Transverse colon (tissue), 4 donors: ENCODE measurements at regions not wholly inside any gene's neighbourhood (a gene's known extent, or its start where the extent isn't known, plus 50 kb on each side); places are given as distances from the start of the nearest gene placed in this dataset.

Experiments
- DNase-seq: peaks from one replicate; pipeline ENCODE4 v3.0.0-alpha.2; 2019
- H3K27ac ChIP-seq, 4 donors: fragments of 200-600 bp; sonication (generic); 2 replicates each; pipeline ENCODE4 v1.5.1; 2016 to 2018; ENCODE audit warnings: inconsistent platforms in 4 of 4
- H3K27me3 ChIP-seq: fragments of 200-600 bp; sonication (generic); 2 replicates; pipeline ENCODE4 v1.5.1; 2017; ENCODE audit warnings: inconsistent platforms
- H3K36me3 ChIP-seq, 4 donors: fragments of 200-600 bp; sonication (generic); 2 replicates each; pipeline ENCODE4 v1.5.1; 2017 to 2019; ENCODE audit warnings: inconsistent platforms in 4 of 4
- H3K4me1 ChIP-seq, 4 donors: fragments of 200-600 bp; sonication (generic); 2 replicates each; pipeline ENCODE4 v1.5.1; 2017 to 2020; ENCODE audit warnings: inconsistent platforms in 4 of 4
- H3K4me3 ChIP-seq, 4 donors: fragments of 200-600 bp; sonication (generic); 1 replicate in 1 of 4; 2 replicates in 3 of 4; pipeline versions ENCODE4 v1.5.1 to v1.6.1; 2017 to 2019; ENCODE audit warnings: inconsistent platforms in 4 of 4
- H3K9me3 ChIP-seq, 2 donors: fragments of 200-600 bp; sonication (generic); 2 replicates each; pipeline ENCODE4 v1.5.1; 2017 to 2019; ENCODE audit warnings: inconsistent platforms in 2 of 2
- CTCF ChIP-seq, 5 experiments: fragments of 200-600 bp in 3 of 5; fragments of 450-650 bp in 2 of 5; sonication (generic) in 3 of 5; IDR thresholded peaks; 1 replicate in 2 of 5; 2 replicates in 3 of 5; pipeline ENCODE4 v1.5.1; 2016 to 2017; ENCODE audit warnings: antibody characterized with exemption in 5 of 5, inconsistent platforms in 3 of 5, mild to moderate bottlenecking in 2 of 5, moderate library complexity in 1 of 5
- EP300 ChIP-seq: sonication (generic); formaldehyde crosslinking; IDR thresholded peaks from one replicate; pipeline ENCODE4 v1.6.1; 2017; ENCODE audit warnings: antibody characterized with exemption, low read depth
- POLR2A ChIP-seq: fragments of 450-650 bp; IDR thresholded peaks from one replicate; pipeline ENCODE4 v1.6.1; 2016; ENCODE audit warnings: antibody characterized with exemption, mild to moderate bottlenecking, moderate library complexity
- POLR2AphosphoS5 ChIP-seq, 3 donors: sonication (generic); formaldehyde crosslinking; IDR thresholded peaks; one replicate each; pipeline ENCODE4 v1.6.1; 2016; ENCODE audit warnings: antibody characterized with exemption in 3 of 3
- WGBS, 2 donors: methylation state at CpG; one replicate each; pipeline ENCODE4 v1.1.5; 2018; ENCODE audit warnings: low coverage in 1 of 2; 5-methylcytosine and 5-hydroxymethylcytosine counted together
- in situ Hi-C, 4 donors: fragments of 200-750 bp; cut with MboI; loops; one replicate each; pipeline versions ENCODE4 v1.15.0 to v1.15.1; 2017; ENCODE audit warnings: low sequenced_read_pairs in 3 of 4, low pct_ligation_motif_present in 1 of 4, low pct_unique_long_range_greater_than_20kb in 1 of 4
- intact Hi-C: fragments of 100-400 bp; cut with DNase I; formaldehyde crosslinking; loops from one replicate; pipeline ENCODE4 v1.15.1; 2023; ENCODE audit warnings: low total_unique reads

DNA sequence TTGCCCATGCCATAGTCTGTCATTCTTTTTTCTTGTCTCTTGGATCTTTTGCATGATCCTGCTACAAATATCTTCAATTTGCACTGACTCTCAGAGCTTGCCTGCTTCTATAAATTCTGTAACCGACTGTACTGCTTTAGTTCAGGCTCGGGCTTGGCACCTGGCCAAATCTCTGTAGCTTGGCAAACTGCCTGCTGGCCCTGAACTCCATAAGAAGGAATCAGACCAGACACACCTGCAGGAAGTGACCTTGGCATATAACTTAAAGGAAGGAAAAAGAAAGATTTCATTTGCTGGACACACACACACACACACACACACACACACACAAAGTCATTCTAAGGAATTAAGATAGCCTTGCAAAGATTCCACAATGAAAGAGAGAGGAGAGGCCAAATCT lies 291.2 kb upstream of the DDX18 start:
- Histone ChIP-seq H3K9me3 (no peaks in the 10 kb centered on the region), H3K27ac (peak overlapping the region in 3 of 4 donors; percentile 13 to 60 (median 36)), H3K4me1 (peaks cover 3 to 13% (median 7%) of the 10 kb centered on the region in 4 donors), H3K4me3 (no peak overlapping the region), H3K36me3 (no peaks in the 10 kb centered on the region), H3K27me3 (no peaks in the 10 kb centered on the region)
- intact Hi-C loops = no loop called here
- 0 to 10% methylated on average over 2 of the region's 2 CpGs for WGBS, 2 donors
- DNase-seq = peak; percentile 93
- in situ Hi-C loops = no loop called here
- TF ChIP-seq POLR2AphosphoS5 (IDR thresholded peaks at IDR 0.05) = no peak
- no peak for TF ChIP-seq POLR2A
- TF ChIP-seq CTCF (IDR thresholded peaks at IDR 0.05) = no peak
- no peak for TF ChIP-seq EP300

GRCh38 chr2:117523711-117524238 lies 290.7 kb upstream of the DDX18 start:
- intact Hi-C loops (no loop called here), in situ Hi-C loops (no loop called here)
- no peaks in the 10 kb centered on the region for H3K36me3 ChIP-seq
- TF ChIP-seq POLR2A (no peak), POLR2AphosphoS5 (IDR thresholded peaks at IDR 0.05) (no peak), CTCF (IDR thresholded peaks at IDR 0.05) (no peak), EP300 (no peak)
- H3K4me1 ChIP-seq = peaks cover 3 to 13% (median 7%) of the 10 kb centered on the region in 4 donors
- no peak overlapping the region for H3K4me3 ChIP-seq
- no peaks in the 10 kb centered on the region for H3K27me3 ChIP-seq
- WGBS, 2 donors = 9 to 45% methylated on average over 1 of the region's 1 CpG
- DNase-seq = no peak
- H3K27ac ChIP-seq = peak overlapping the region in 3 of 4 donors; percentile 13 to 60 (median 36)
- no peaks in the 10 kb centered on the region for H3K9me3 ChIP-seq

DNA sequence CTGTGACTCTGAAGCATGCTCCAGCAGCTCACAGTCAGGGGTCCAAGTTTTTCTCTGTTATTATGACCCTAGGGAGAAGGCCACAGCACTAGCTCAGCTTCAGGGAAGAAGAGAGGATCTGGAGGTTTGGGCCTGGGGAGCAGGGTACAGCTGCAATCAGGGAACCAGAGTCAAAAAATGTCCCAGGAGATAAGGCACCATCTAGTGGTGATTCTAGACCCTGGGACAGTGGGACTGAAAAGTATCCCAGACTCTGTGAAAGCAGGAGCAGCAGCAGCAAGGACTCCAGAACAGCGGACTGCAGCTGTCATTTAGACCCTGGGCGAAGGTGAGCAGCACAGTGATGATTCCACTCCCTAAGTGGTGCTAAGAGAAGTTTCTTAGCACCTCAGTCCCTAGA lies 278.4 kb upstream of the DDX18 start:
- H3K27ac ChIP-seq = no peak overlapping the region
- no peaks in the 10 kb centered on the region for H3K4me1 ChIP-seq
- TF ChIP-seq CTCF (IDR thresholded peaks at IDR 0.05) (peak in 4 of 5 experiments; percentile 25 to 52 (median 45)), POLR2AphosphoS5 (IDR thresholded peaks at IDR 0.05) (no peak)
- no peak for DNase-seq
- H3K9me3 ChIP-seq = no peaks in the 10 kb centered on the region
- H3K27me3 ChIP-seq = no peaks in the 10 kb centered on the region
- H3K36me3 ChIP-seq = no peaks in the 10 kb centered on the region
- intact Hi-C loops (no loop called here), in situ Hi-C loops (no loop called here)
- 35 to 43% methylated on average over 2 of the region's 2 CpGs for WGBS, 2 donors
- H3K4me3 ChIP-seq = no peak overlapping the region

DNA sequence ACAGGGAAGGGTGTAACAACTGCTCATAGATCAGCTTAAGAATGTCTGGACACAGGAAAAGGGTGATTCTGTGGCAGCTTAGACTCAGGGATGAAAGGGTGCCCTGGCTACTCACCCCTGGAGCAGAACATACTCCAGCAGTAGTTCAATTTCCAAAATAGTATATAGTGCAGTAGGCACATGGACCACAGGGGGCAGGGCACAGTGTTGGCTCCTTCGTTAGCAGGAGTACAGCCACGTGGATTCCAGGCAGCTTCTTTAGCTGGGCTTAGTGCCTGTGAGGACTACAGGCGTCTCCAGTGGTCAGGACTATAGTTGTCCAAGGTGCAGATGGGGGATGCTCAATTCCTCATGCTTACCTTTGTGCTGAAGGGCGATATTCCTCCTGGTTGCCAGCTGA lies 277.5 kb upstream of the DDX18 start:
- Histone ChIP-seq H3K4me3 (no peak overlapping the region), H3K27ac (no peak overlapping the region), H3K9me3 (no peaks in the 10 kb centered on the region), H3K4me1 (no peaks in the 10 kb centered on the region), H3K36me3 (no peaks in the 10 kb centered on the region), H3K27me3 (no peaks in the 10 kb centered on the region)
- no peak for DNase-seq
- in situ Hi-C loops (no loop called here), intact Hi-C loops (no loop called here)
- 75 to 85% methylated on average over 2 to 4 of the region's 4 CpGs for WGBS, 2 donors
- TF ChIP-seq POLR2AphosphoS5 (IDR thresholded peaks at IDR 0.05) = no peak
- TF ChIP-seq POLR2A = no peak
- TF ChIP-seq CTCF (IDR thresholded peaks at IDR 0.05) = no peak
- no peak for TF ChIP-seq EP300
